HG03354 (cell line): ENCODE measurements at regions not wholly inside any gene's neighbourhood (a gene's known extent, or its start where the extent isn't known, plus 50 kb on each side); places are given as distances from the start of the nearest gene placed in this dataset.
"Not testable (repeated sequence)": the region's sequence is repeated elsewhere in the genome, so short reads cannot be mapped to it uniquely, and the experiment has no call there.

Source experiments
- ATAC-seq: cut with Tn5 transposase; IDR thresholded peaks from one replicate; pipeline ENCODE4 v1.9.1; 2021; ENCODE audit warnings: mild to moderate bottlenecking; ENCODE audit not compliant: unreplicated experiment, poor library complexity, severe bottlenecking

GRCh38 chr9:102434545-102434944 lies 560.6 kb upstream of the CYLC2 start:
- no peak for ATAC-seq

- no peak for ATAC-seq
These were observed 566.8 kb upstream of the CYLC2 start for GRCh38 chr9:102428305-102428704.

- ATAC-seq, result not testable (repeated sequence)
These were observed 578.9 kb upstream of the CYLC2 start for GRCh38 chr9:102416251-102416650.

DNA sequence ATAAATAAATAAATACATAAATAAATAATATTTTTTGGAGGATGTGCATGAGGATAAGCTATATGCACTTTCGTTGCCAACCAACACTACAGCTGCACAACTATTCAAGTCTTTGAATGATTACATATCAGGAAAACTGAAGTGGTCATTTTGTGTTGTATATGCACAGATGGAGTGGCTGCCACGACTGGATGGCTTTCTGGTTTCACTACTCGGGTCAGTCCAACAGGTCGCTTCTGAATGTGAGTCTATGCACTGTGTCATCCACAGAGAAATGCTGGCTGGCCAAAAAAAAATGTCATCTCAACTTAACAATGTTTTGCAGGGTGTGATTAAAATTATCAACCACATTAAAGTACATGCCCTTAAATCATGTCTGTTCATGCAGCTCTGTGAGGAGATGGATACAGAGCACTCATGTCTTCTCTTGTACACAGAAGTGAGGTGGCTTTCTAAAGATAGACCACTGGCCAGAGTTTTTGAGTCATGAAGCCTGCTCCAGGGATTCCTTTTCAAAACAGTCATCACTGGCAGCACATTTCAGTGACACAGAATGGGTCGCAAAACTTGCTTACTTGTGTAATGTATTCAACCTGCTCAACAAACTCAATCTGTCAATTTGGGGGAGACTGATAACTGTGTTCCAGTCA lies 589.8 kb upstream of the CYLC2 start:
- ATAC-seq, result no peak

DNA sequence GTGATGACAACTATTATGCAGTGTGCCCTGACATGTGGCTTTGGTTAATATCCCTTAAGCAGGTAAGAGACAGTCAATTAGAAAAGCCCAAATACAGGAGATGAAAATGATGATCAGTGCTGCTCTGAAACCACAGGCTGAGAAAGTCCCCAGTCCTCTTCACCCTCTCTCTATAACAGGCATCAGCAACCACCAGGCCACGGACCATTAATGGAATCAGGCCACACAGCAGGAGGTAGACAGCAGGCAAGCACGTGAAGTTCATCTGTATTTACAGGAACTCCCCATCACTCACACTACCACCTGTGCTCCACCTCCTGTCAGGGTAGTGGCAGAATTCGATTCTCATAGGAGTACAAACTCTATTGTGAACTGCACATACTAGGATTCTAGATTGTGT lies 591.6 kb upstream of the CYLC2 start:
- ATAC-seq, result no peak

- ATAC-seq, result no peak
These were observed 596.9 kb upstream of the CYLC2 start for GRCh38 chr9:102398205-102398604.

- ATAC-seq, result not testable (repeated sequence)
These were observed 609.5 kb upstream of the CYLC2 start for GRCh38 chr9:102385620-102386019.

DNA sequence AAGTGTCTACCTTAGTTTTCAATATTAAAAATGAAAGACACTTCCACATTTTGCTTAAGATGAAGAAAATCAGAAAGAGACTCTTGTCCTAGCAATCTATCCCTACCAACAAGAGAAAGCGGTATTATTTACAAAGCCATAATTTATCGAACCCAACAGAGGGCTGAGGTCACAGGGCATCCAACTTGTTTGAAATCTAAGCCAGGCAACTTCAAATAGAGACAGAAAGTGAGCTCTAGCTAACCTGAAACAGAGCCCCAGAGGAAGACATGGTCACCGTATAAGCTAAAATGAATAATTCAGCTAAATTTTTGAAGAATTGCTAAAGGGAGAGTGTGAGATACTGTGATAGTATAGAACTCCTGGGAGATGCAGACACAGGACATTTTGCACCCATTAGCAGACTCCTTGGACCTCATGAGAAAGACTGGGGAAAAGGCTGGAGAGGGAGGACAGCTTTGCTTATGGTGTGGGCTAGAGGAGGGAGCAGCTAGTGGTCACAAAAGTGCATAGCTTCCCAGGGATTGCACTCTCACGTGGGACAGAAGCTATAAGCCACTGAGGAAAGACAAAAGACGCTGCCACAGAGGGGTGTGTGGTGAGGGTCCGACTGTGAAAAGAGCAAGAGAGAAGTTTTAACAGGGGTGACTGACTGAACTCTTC lies 624.2 kb upstream of the GRIN3A start:
- ATAC-seq, result no peak

DNA sequence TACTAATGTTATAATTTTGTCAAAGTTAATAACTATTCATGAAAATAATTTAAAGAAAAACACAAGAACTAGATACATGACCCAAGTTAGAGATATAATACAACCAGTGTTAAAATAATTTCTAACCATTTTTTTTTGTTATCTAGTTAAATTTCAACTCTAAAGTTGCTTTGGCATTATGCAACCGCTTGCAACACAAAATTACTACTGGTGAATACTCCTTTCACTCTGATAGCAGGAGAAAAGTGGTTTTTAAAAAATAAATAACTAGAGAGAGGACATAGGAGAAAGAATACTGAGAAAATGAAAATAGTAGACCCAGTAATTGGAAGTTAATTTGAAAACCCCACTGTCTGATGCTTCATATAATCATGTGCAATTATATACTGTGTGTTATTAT lies 622.4 kb upstream of the GRIN3A start:
- no peak for ATAC-seq

GRCh38 chr9:102355982-102356381 lies 617.5 kb upstream of the GRIN3A start:
- ATAC-seq, result no peak

DNA sequence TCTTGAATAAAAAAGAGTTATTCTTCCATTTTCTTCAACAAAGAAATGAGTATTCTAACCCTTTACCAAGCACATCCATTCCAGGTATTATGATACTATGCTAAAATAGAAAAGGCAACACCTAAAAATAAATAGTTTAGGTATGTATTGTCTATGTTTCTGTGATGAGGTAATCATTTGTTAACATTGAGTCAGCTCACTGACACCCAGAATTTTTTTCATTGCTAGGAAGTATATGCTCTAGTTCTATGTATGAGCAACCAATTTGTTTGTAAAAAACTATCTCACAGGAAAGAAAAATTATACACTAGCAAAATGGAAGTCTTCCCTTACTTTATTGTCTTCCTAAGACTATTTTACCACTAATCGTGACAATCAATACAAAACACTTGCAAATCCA lies 615.6 kb upstream of the GRIN3A start:
- ATAC-seq, result no peak

DNA sequence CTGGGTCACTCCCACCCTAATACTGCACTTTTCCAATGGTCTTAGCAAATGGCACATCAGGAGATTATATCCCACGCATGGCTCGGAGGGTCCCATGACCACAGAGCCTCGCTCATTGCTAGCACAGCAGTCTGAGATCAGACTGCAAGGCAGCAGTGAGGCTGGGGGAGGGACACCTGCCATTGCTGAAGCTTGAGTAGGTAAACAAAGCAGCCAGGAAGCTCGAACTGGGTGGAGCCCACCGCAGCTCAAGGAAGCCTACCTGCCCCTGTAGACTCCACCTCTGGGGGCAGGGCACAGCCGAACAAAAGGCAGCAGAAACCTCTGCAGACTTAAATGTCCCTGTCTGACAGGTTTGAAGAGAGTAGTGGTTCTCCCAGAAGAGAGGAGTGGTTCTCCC lies 599.0 kb upstream of the GRIN3A start:
- not testable (repeated sequence) for ATAC-seq

DNA sequence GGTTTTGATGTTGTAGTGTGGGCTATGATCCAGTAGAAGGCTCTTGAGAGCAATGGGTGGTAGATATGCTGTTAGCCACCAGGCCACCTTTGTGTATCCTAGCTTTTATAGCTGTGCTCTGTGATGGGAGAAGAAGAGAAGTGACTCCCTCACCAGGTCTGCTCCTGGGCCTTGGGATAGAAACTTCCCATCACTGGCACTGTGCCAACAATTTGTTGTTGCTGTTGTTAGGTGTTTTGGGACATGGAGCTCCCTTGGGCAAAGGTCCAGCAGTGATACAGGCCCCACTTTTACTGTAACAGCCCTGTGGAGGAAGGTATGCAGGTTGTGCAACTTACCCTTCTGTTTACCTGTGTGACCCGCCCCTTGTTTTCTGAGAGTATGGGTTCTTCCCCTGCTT lies 570.9 kb upstream of the GRIN3A start:
- ATAC-seq, result no peak

DNA sequence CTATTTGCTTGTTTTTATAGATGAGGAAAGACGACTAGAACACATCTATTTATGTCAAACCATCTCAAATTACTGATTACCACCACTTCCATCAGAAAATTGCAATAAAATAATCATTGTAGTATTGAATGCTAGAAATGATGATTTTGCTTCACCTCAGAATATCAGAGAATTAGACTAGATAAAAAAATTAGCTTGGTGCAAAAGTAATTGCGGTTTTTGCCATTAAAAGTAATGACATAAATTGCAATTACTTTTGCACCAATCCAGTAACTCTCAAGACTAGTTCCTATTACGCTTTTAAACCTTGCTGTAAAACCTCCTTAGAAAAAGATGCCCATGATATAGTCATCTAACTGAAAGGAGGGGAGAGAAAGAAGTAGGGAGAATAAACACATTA lies 556.7 kb upstream of the GRIN3A start:
- ATAC-seq, result no peak

DNA sequence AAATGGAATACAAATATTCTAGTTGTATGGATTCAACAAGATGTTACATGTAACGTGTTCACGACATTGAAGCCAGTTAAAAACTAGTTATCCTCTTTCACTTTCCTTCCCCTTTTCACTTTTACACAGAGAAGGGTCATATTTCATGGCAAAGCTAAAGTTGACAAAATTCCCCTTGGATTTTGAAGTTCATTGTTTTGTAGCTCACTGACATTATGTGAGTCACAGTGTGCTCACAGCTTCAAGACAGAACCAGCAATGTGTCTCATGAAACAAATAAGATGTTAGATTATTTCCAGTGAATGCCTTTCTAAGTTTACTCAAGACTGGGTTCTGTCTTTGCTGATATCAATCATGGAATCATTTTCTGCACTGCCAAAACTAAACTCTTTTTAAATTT lies 535.5 kb upstream of the GRIN3A start:
- ATAC-seq, result no peak

DNA sequence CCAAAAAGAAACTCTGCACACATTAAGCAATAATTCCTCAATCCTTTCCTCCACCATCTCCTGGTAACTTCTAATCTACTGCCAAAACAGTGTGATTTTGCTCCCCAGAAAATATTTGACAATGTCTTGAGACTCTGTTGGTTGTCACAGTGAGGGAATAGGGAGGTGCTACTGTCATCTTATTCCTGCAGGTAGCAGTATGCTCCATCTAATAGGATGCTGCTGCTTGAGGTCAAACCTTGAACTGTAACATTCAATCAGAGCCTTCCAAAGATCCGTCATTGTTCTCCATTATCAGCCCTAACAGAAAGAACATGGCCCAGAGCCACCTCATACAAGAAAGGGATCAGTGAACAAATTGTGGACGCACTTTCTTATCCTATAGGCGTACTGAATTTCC lies 514.7 kb upstream of the GRIN3A start:
- no peak for ATAC-seq

DNA sequence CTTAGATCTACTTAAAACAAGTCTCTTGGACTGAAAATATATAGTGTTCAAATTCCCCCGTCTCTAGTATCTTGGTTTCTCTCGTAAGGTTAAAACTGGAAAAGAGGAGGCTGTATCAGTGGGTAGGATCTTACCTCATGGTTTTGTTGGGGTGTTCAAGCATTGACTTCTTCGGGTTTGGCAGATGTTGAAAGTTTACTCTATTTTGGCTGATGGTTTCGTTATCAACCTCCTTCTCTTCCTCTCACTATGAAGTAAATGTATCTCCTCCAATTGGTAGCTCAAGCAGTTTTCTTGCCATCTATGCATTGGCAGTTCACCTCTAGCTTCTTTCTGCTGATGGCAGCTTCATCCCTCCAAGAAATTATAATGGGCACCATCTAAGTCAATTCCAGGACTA lies 506.5 kb upstream of the GRIN3A start:
- no peak for ATAC-seq

GRCh38 chr9:102237520-102237919 lies 499.1 kb upstream of the GRIN3A start:
- ATAC-seq, result no peak

- no peak for ATAC-seq
These were observed 498.6 kb upstream of the GRIN3A start for GRCh38 chr9:102237094-102237493.

DNA sequence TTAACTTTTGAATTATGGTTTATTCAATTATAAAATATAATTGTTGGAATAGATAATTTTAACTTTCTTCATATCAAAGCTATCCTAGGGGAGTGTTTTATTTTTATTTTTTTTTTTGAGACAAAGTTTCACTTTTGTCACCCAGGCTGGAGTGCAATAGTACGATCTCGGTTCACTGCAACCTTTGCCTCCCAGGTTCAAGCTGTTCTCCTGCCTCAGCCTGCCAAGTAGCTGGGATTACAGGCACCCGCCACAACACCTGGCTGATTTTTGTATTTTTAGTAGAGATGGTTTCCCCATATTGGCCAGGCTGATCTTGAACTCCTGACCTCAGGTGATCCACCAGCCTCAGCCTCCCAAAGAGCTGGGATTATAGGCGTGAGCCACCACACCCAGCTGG lies 489.0 kb upstream of the GRIN3A start:
- ATAC-seq, result not testable (repeated sequence)

- no peak for ATAC-seq
These were observed 487.5 kb upstream of the GRIN3A start for GRCh38 chr9:102225841-102226441.
